T-helper 1 cell (primary cell): ENCODE measurements at regions not wholly inside any gene's neighbourhood (a gene's known extent, or its start where the extent isn't known, plus 50 kb on each side); places are given as distances from the start of the nearest gene placed in this dataset.
"Not testable (repeated sequence)": the region's sequence is repeated elsewhere in the genome, so short reads cannot be mapped to it uniquely, and the experiment has no call there.

Experiments used
- DNase-seq, 5 donors: peaks; one replicate each; pipeline ENCODE4 v3.0.0-alpha.2; 2012 to 2020

DNA sequence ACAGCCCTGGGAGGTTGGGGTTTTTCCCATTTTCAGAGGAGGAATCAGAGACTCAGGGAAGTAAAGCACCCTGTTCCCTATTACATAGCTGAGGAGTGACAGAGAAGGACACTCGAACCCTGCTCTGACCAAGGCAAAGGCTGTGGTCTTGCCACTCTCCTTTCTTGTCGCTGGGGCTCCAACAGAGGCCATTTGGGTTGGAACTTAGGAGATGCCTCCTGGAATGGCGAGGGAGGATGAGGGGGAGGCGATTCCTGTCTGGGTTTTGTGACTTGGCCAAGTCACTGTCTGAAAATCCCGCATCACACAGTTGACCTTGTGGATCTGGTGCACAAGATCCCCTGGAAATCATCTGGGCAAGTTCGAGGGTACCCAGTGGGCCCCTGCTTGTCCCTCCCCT is 64.0 kb upstream of the HAND1 start:
- DNase-seq, result no peak

DNA sequence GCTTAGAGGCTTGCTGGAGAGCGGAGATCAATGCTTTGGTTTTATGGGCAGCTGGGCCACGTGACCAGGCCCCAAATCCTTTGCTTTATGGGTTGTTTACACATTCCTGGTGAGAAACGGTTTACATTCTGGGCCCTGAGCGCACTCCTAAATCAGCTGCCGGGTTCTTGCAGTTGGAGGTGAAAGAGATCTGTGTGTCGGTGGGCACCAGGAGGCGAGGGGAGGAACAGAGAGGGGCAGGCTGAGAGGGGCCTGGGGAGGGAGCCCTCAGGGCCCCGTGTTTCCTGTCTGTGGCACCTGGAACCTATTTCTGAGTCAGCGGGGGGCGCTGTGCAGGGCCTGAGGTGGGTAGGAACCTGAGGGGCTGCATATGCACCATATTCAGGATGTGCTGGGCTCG is 63.5 kb upstream of the HAND1 start:
- DNase-seq, result no peak

DNA sequence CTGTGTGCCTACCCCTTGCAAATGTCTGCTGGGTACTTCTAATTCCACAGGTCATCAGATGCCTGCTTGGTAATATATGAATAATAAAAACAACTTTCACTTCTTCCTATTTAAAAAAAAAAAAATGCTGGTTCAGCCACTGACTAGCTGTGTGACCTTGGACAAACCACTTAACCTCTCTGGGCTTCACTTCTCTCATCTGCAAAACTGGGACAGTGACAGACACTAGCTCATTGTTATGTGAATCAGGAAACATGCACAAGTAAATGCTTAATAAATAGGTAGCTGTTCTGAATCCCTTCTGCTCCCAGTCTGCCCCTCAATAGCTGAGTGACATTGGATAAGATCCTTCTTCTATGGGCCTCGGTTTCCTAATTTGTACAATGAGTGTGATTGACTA is 62.6 kb upstream of the HAND1 start:
- no peak for DNase-seq

- no peak for DNase-seq
Observed at GRCh38 chr5:154538492-154538891, 60.5 kb upstream of the HAND1 start.

GRCh38 chr5:154536439-154536838 is 58.4 kb upstream of the HAND1 start:
- not testable (repeated sequence) for DNase-seq

DNA sequence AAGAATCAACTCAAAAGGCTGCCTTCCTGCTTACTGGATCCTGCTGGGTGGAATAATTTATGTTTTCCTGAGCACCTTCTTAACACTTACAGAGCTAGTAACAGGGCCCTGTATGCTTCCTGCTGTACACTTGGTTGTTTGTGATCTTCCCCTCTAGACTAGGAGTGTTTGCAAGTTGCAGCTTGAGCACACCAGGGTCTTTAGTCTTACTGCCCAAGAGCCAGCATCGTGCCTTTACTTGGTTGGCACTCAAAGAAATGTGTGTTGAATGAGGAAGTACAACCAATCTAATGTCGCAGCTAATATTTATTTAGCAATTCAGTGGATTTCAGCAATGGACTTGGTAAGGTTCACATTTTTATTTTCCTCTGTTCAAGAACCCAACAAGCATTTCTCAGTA is 57.5 kb upstream of the HAND1 start:
- DNase-seq, result no peak

DNA sequence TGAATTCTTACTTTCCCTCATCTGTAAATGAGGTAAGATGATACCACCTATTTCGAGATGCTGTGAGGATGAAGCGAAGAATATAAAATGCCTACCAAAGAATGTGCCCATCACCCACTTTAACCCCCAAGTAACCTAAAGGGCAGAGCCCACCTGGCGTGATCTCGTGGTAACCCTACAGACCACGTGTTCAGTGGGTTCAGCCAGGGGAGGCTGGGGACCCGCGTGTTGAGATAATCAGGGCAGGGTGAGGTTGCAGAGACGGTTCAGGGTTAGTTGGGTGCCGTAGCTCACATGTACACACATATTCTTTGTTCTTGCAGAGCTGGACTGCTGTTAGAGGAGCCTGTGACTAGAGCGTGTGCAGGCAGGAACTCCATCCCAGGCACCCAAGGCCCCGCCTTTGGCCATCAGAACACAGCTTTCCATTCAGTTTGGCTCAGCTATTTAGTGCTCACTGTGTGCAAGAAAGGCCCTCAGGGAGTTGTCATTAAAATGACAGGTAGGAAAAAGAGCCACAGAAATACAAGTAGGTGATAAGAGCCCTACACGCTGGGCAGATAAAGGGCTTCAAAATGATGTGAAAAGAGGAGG is 56.5 kb upstream of the HAND1 start:
- no peak for DNase-seq

- DNase-seq, result no peak
Observed at GRCh38 chr5:154529282-154529681, 51.3 kb upstream of the HAND1 start.

DNA sequence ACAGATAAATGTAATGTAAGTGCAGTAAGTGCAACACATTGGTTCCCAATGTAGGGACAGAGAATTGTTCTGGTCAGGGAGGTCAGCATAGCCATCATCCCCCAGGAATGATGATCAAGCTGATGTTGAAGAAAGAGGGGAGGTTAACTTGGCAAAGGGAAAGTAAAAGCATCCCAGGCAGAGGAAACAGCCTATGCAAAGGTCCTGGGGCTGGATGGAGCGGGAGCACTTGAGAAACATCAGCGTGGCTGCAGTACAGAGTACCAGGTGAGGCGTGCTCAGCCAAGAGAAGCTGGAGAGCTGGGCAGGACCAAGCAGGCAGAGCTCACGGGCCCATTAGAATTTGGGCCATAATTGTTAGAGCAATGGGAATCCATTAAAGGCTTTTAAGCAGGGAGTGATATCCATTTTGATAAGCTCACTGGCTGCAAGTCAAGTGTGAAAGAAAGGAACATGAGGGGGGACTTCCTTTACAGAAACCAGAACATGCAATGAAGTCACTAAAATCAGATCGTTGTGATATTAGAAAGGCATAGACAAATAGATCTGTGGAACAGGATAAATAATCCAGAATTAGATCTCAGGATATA is 50.1 kb upstream of the HAND1 start:
- no peak for DNase-seq
